Transverse colon (tissue), 4 donors: ENCODE measurements at regions not wholly inside any gene's neighbourhood (a gene's known extent, or its start where the extent isn't known, plus 50 kb on each side); places are given as distances from the start of the nearest gene placed in this dataset.

Source experiments
- CTCF ChIP-seq, 5 experiments: fragments of 200-600 bp in 3 of 5; fragments of 450-650 bp in 2 of 5; sonication (generic) in 3 of 5; IDR thresholded peaks; 1 replicate in 2 of 5; 2 replicates in 3 of 5; pipeline ENCODE4 v1.5.1; 2016 to 2017; ENCODE audit warnings: antibody characterized with exemption in 5 of 5, inconsistent platforms in 3 of 5, mild to moderate bottlenecking in 2 of 5, moderate library complexity in 1 of 5
- EP300 ChIP-seq: sonication (generic); formaldehyde crosslinking; IDR thresholded peaks from one replicate; pipeline ENCODE4 v1.6.1; 2017; ENCODE audit warnings: antibody characterized with exemption, low read depth
- POLR2A ChIP-seq: fragments of 450-650 bp; IDR thresholded peaks from one replicate; pipeline ENCODE4 v1.6.1; 2016; ENCODE audit warnings: antibody characterized with exemption, mild to moderate bottlenecking, moderate library complexity
- POLR2AphosphoS5 ChIP-seq, 3 donors: sonication (generic); formaldehyde crosslinking; IDR thresholded peaks; one replicate each; pipeline ENCODE4 v1.6.1; 2016; ENCODE audit warnings: antibody characterized with exemption in 3 of 3

GRCh38 chr7:46850563-46851330, 731.2 kb downstream of the TNS3 start:
- no peak for TF ChIP-seq POLR2A
- TF ChIP-seq CTCF (IDR thresholded peaks at IDR 0.05): no peak
- TF ChIP-seq EP300: no peak
- TF ChIP-seq POLR2AphosphoS5 (IDR thresholded peaks at IDR 0.05): no peak
